ENCODE measurements at regions not wholly inside any gene's neighbourhood (a gene's known extent, or its start where the extent isn't known, plus 50 kb on each side); places are given as distances from the start of the nearest gene placed in this dataset.
"Not testable (repeated sequence)": the region's sequence is repeated elsewhere in the genome, so short reads cannot be mapped to it uniquely, and the experiment has no call there.

DNA sequence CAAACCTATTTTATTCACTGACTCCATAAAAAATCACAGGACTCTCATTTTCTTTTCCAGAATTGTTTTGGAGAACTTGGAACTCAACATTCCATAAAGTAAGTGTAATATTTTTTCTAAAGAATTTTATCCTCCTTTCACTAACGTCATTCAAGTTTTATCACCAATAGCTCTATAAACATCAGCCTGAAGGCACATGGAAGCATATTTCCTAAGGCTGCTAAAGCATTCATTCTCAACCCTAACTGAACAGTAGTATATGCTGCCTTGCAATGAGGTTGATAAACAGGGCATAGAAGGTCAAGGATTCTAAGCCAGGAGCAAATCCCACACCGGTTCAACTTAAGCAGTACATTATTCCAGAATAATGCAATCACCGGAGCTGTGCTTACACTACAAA is 273.9 kb downstream of the RAB38 start:
- intact Hi-C loops (cut with micrococcal nuclease), result no loop called here
- ChIA-PET POLR2A (no interaction called here), CTCF (no interaction called here)
- Mint-ChIP-seq H3K36me3 (no peaks in the 10 kb centered on the region), H3K9me3 (no peaks in the 10 kb centered on the region), H3K27ac (no peak overlapping the region), H3K4me1 (ENCODE audit: low read depth) (no peaks in the 10 kb centered on the region), H3K4me3 (no peak overlapping the region), H3K27me3 (peaks cover 2% of the 10 kb centered on the region)
- no peak for DNase-seq

DNA sequence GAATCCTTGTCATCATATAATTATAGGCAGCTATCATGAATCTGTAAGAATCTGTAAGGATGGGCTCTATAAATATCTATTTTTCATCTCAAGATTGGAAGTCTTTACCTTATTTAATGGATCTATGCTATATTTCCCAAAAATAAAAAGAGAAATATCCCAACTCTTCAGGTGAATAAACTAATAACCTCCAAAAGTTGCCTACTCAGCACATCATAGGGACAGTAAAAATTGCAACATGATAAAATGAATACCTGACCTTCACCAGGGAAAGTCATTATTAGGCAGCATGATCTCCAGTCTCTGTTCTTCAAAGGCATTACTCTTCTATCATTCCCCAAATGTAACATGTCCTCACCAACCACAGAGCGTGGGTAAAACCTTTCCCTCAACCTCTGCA is 277.3 kb downstream of the RAB38 start:
- H3K4me1 Mint-ChIP-seq (ENCODE audit: low read depth), result no peaks in the 10 kb centered on the region

DNA sequence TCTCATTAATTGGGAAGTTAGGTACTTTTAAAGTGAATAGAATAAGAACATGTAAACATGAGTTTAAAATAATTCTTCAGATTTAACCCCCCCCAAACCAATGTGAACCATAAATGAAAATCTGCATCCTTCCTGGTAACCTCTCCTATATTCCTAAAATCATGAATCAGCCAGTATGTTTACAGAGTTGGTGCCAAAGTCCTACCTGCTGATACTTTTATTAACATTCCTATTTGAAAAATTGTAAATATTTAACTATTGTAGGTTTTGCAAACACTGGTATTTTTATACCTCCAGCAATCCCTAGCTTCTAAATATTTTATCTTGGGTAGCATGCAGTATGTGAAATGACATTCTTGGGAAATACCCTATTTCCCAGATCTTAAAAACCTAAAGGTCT is 278.2 kb downstream of the RAB38 start:
- no peak for DNase-seq
- Mint-ChIP-seq H3K36me3 (no peaks in the 10 kb centered on the region), H3K4me3 (no peak overlapping the region), H3K27ac (no peak overlapping the region), H3K9me3 (no peaks in the 10 kb centered on the region), H3K27me3 (peaks cover 4% of the 10 kb centered on the region), H3K4me1 (ENCODE audit: low read depth) (no peaks in the 10 kb centered on the region)
- intact Hi-C loops (cut with micrococcal nuclease), result no loop called here
- ChIA-PET POLR2A (no interaction called here), CTCF (no interaction called here)

More for the DNA sequence above, 277.3 kb downstream of the RAB38 start:
- no peak overlapping the region for H3K27ac Mint-ChIP-seq
- ChIA-PET POLR2A (no interaction called here), CTCF (no interaction called here)
- intact Hi-C loops (cut with micrococcal nuclease), result no loop called here
- H3K36me3 Mint-ChIP-seq, result no peaks in the 10 kb centered on the region
- no peak overlapping the region for H3K4me3 Mint-ChIP-seq
- DNase-seq, result no peak
- H3K27me3 Mint-ChIP-seq, result peaks cover 4% of the 10 kb centered on the region
- no peaks in the 10 kb centered on the region for H3K9me3 Mint-ChIP-seq

DNA sequence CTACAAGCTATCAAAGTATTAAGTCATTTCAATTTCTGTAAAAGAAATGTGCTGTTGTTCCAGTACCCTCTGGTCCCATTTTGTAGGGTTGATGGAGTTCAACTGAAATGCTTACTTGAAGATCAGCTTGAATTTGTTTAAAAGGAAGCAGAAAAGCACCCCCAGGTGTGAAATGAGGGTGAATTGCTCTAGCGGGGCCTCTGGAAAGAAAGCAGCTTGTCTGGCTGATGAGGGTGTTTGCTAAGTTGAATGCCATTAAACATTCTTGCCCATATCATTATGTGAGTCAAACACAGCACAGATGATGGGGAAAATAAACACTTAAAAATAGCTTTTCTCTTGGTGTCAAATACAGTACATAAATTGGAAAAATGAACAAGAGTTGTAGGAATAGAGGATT is 280.3 kb downstream of the RAB38 start:
- no peaks in the 10 kb centered on the region for H3K4me1 Mint-ChIP-seq (ENCODE audit: low read depth)
- H3K4me3 Mint-ChIP-seq, result no peak overlapping the region
- intact Hi-C loops (cut with micrococcal nuclease), result no loop called here
- no peak overlapping the region for H3K27ac Mint-ChIP-seq
- peaks cover 4% of the 10 kb centered on the region for H3K27me3 Mint-ChIP-seq
- ChIA-PET CTCF (no interaction called here), POLR2A (no interaction called here)
- no peaks in the 10 kb centered on the region for H3K36me3 Mint-ChIP-seq
- H3K9me3 Mint-ChIP-seq, result no peaks in the 10 kb centered on the region
- no peak for DNase-seq

DNA sequence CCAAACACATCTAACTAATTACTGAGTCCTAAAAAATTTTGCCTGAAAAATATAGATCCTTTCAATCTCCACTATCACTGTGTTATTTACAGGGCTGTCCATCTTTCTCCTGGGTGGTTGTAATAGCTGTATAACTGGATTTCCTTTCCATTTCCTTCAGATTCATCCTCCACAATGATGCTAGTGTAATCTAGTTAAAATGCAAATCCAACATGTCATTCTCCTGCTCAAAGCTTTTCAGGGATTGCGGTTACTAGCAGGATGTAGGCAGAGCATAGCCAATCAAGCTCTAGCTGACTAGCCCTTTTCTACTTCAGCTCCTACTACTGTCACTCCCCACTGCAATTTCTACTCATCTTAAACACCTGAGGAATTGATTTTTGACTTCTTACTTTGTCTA is 283.0 kb downstream of the RAB38 start:
- no peaks in the 10 kb centered on the region for H3K4me1 Mint-ChIP-seq (ENCODE audit: low read depth)
- peaks cover 2% of the 10 kb centered on the region for H3K27me3 Mint-ChIP-seq
- no peak overlapping the region for H3K4me3 Mint-ChIP-seq
- DNase-seq, result no peak
- H3K9me3 Mint-ChIP-seq, result no peaks in the 10 kb centered on the region
- intact Hi-C loops (cut with micrococcal nuclease), result no loop called here
- no peaks in the 10 kb centered on the region for H3K36me3 Mint-ChIP-seq
- no peak overlapping the region for H3K27ac Mint-ChIP-seq
- ChIA-PET POLR2A (no interaction called here), CTCF (no interaction called here)

DNA sequence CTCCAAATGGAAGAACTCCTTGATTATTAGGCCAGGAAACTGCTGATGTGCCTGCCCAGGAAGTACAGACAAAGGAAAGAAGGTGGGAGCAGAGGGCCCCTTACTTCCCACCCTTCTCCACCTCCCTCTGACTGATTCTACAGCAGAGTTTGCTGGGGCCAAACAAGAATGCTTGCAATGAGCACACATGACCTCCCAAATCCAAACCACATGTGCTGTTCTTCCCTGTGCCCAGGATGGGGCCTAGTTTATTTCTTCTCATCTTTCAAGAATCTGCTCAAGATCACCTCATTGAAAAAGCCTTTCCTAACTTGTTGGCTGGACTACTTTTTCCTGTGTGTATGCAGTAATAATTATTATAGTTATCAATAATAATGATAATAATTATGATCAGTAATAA is 286.1 kb downstream of the RAB38 start:
- no peak overlapping the region for H3K27ac Mint-ChIP-seq
- H3K4me3 Mint-ChIP-seq, result no peak overlapping the region
- no peaks in the 10 kb centered on the region for H3K4me1 Mint-ChIP-seq (ENCODE audit: low read depth)
- H3K9me3 Mint-ChIP-seq, result no peaks in the 10 kb centered on the region
- no peaks in the 10 kb centered on the region for H3K36me3 Mint-ChIP-seq
- peaks cover 4% of the 10 kb centered on the region for H3K27me3 Mint-ChIP-seq
- ChIA-PET CTCF (no interaction called here), POLR2A (no interaction called here)
- DNase-seq, result no peak
- intact Hi-C loops (cut with micrococcal nuclease), result no loop called here

DNA sequence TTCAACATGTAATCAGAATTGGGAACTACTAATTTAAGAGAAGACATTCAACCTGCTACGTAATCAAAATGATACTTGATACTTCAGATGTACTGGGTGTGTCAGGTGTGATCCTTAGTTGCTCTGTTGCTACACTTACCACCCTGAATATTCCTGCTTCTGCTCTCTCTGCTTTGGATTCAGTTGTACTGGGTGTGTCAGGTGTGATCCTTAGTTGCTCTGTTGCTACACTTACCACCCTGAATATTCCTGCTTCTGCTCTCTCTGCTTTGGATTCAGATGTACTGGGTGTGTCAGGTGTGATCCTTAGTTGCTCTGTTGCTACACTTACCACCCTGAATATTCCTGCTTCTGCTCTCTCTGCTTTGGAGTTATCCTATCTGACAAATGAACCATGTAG is 290.2 kb downstream of the RAB38 start:
- POLR2A ChIA-PET; H3K4me3 Mint-ChIP-seq; H3K9me3 Mint-ChIP-seq; intact Hi-C loops (cut with micrococcal nuclease); CTCF ChIA-PET; H3K4me1 Mint-ChIP-seq (ENCODE audit: low read depth); H3K27me3 Mint-ChIP-seq; H3K36me3 Mint-ChIP-seq; H3K27ac Mint-ChIP-seq; DNase-seq: not testable (repeated sequence)

DNA sequence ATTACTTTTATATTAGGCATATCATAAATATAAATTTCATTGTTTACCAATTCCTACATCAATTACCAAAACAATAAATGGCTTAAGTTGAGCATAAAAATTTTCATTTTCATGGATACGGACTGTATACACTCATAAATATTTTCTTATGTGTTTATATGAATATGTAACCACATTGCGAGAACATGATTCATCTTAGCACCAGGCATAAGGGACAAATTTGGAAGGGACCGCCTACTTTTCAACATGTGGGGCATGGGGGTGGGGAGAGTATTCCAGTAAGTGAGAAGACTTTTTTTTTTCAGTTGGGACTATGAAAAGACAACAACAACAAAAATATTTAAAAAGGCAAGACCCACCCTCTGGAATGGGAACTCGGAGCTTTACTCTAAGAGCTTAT is 296.1 kb downstream of the RAB38 start:
- intact Hi-C loops (cut with micrococcal nuclease), result loop anchor here (5.0 kb wide), 1 partner anchor 663 kb away; no protein-coding TSS in a partner anchor
- H3K9me3 Mint-ChIP-seq, result no peaks in the 10 kb centered on the region
- H3K36me3 Mint-ChIP-seq, result no peaks in the 10 kb centered on the region
- H3K27ac Mint-ChIP-seq, result no peak overlapping the region
- H3K27me3 Mint-ChIP-seq, result no peaks in the 10 kb centered on the region
- H3K4me3 Mint-ChIP-seq, result no peak overlapping the region
- POLR2A ChIA-PET, result no interaction called here
- CTCF ChIA-PET, result no interaction called here
- DNase-seq, result no peak
- H3K4me1 Mint-ChIP-seq (ENCODE audit: low read depth), result no peaks in the 10 kb centered on the region

DNA sequence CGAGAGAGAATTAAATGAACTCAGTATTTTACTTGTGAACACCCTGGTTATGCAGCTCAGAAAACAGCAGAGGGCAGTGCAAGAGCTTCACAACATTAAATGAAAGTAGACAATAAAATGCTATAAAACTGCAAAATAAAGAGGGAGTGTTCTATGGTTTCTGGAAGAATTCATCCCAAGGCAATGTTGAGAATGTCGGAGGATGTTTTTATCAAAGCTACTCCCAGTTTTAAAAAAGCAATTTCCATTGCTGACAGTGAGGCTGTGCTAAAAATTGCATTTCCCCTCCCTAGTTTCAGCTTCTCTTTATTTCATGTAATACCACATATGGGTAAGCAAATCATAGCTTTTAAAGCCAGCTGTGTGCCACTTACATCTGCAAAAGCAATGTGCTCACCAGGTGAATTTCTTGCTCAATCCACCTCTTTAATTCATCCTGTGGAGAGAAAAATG is 296.8 kb downstream of the RAB38 start:
- no peak overlapping the region for H3K27ac Mint-ChIP-seq
- intact Hi-C loops (cut with micrococcal nuclease), result loop anchor here (5.0 kb wide), 1 partner anchor 664 kb away; no protein-coding TSS in a partner anchor
- no peaks in the 10 kb centered on the region for H3K27me3 Mint-ChIP-seq
- ChIA-PET CTCF (interaction anchor here (1.0 to 1.5 kb wide), 3 partner anchors 9 to 669 kb away, joined by 3 read pairs; no protein-coding TSS in a partner anchor), POLR2A (no interaction called here)
- no peaks in the 10 kb centered on the region for H3K4me1 Mint-ChIP-seq (ENCODE audit: low read depth)
- DNase-seq, result no peak
- no peaks in the 10 kb centered on the region for H3K36me3 Mint-ChIP-seq
- H3K4me3 Mint-ChIP-seq, result no peak overlapping the region
- no peaks in the 10 kb centered on the region for H3K9me3 Mint-ChIP-seq

DNA sequence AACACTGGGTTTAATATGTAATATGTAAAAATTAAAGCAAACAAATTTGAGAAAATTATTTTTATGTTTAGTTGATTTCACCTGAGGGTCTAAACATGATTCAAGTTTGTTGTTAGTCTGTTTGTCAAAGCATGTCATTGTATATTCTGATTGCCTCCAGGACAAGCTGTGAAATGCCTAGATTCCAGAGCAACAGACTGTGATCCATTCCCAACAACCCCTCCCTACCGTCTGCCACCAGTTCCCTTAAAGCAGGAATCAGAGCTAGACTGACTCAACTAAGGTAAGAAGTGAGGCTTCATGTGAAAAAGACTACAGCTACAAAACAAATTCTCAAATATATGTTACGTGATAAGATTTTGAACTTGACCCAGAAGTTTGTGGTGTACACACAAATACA is 304.2 kb downstream of the RAB38 start:
- ChIA-PET POLR2A (no interaction called here), CTCF (no interaction called here)
- Mint-ChIP-seq H3K27me3 (no peaks in the 10 kb centered on the region), H3K4me1 (ENCODE audit: low read depth) (no peaks in the 10 kb centered on the region), H3K27ac (no peak overlapping the region), H3K36me3 (no peaks in the 10 kb centered on the region), H3K9me3 (no peaks in the 10 kb centered on the region), H3K4me3 (no peak overlapping the region)
- intact Hi-C loops (cut with micrococcal nuclease), result no loop called here
- no peak for DNase-seq

DNA sequence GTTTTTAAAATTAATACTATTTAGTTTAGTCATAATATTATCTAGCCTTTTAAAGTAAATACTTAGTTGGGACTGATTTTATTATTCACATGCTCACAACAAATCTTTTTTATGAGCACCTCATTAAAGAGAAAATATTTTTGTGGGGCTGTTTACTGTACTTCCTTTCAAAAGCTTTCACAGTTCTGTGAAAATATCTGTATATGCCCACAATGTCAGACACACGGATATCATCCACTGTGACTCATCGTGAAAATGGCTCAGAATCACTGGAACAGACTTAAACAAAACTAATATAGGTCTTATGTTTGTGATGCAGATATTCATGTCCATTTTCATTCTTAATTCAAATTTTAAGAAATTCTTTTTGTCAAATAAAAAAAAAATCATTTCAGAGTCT is 305.2 kb downstream of the RAB38 start:
- Mint-ChIP-seq H3K36me3 (no peaks in the 10 kb centered on the region), H3K27me3 (no peaks in the 10 kb centered on the region), H3K27ac (no peak overlapping the region), H3K4me3 (no peak overlapping the region), H3K9me3 (no peaks in the 10 kb centered on the region), H3K4me1 (ENCODE audit: low read depth) (no peaks in the 10 kb centered on the region)
- POLR2A ChIA-PET, result no interaction called here
- DNase-seq, result no peak
- intact Hi-C loops (cut with micrococcal nuclease), result no loop called here
- CTCF ChIA-PET, result no interaction called here

DNA sequence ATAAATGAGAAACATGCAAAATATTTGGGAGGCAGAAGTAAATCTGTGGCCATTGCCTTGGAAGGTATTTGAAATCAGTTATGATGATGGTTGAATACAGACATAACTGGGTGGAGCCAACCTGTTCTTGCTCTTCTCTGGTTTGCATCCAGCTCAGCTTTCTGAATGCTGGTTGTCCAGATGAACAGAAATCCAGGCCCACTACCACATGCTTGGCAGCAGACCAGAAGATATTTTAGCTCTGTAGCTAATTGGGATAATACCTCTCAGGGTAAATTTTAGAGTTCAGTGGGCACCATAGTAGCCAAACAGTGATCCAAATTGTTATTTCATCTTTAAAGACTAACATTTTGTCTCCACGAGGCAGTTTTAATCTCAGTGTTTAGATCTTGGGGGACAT is 308.3 kb downstream of the RAB38 start:
- no peaks in the 10 kb centered on the region for H3K4me1 Mint-ChIP-seq (ENCODE audit: low read depth)
- CTCF ChIA-PET, result no interaction called here
- H3K9me3 Mint-ChIP-seq, result no peaks in the 10 kb centered on the region
- no peak for DNase-seq
- no peaks in the 10 kb centered on the region for H3K36me3 Mint-ChIP-seq
- no peak overlapping the region for H3K27ac Mint-ChIP-seq
- H3K27me3 Mint-ChIP-seq, result no peaks in the 10 kb centered on the region
- H3K4me3 Mint-ChIP-seq, result no peak overlapping the region
- POLR2A ChIA-PET, result no interaction called here
- intact Hi-C loops (cut with micrococcal nuclease), result no loop called here

DNA sequence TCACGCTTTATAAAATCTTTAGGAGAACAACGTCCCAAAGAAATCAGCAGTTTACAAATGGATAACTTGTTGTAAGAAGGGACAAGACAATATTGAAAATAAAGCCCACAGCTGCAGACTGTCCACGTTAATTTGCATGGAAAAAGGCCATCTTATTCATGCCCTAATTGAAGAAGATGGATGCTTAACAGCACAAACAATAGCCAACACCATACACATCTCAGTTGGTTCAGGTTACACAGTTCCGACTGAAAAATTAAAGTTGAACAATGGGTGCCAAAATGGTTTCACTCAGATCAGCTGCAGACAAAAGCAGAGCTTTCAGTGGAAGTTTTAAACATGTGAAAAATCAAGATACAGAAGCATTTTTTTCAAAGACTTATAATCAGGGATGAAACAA is 314.2 kb downstream of the RAB38 start:
- no peaks in the 10 kb centered on the region for H3K9me3 Mint-ChIP-seq
- CTCF ChIA-PET, result no interaction called here
- intact Hi-C loops (cut with micrococcal nuclease), result no loop called here
- no peak overlapping the region for H3K4me3 Mint-ChIP-seq
- H3K27me3 Mint-ChIP-seq, result no peaks in the 10 kb centered on the region
- no peaks in the 10 kb centered on the region for H3K36me3 Mint-ChIP-seq
- POLR2A ChIA-PET, result no interaction called here
- H3K27ac Mint-ChIP-seq, result no peak overlapping the region
- H3K4me1 Mint-ChIP-seq (ENCODE audit: low read depth), result no peaks in the 10 kb centered on the region
- DNase-seq, result no peak

DNA sequence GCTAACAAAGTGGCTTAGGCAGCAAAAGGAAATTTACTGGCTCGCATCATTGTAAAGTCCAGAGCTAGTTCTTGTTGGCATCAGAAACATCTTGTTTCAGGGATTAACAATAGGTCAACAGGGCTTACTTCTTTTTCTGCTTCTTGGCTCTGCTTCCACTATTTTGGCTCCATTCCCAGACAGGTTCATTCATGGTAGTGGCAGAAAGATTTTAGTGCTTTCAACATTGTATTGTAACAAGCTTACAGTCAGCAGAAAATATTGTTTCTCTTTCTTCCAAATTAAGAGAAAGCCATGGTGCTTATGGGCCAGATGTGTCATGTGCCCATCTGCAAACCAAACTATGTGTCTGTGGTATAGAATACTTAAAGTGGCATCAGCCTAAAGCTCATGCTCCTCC is 315.6 kb downstream of the RAB38 start:
- ChIA-PET POLR2A (no interaction called here), CTCF (no interaction called here)
- no peaks in the 10 kb centered on the region for H3K36me3 Mint-ChIP-seq
- H3K4me1 Mint-ChIP-seq (ENCODE audit: low read depth), result no peaks in the 10 kb centered on the region
- no peak overlapping the region for H3K27ac Mint-ChIP-seq
- no peak for DNase-seq
- H3K27me3 Mint-ChIP-seq, result no peaks in the 10 kb centered on the region
- intact Hi-C loops (cut with micrococcal nuclease), result no loop called here
- H3K4me3 Mint-ChIP-seq, result no peak overlapping the region
- no peaks in the 10 kb centered on the region for H3K9me3 Mint-ChIP-seq
